ENCODE measurements at regions not wholly inside any gene's neighbourhood (a gene's known extent, or its start where the extent isn't known, plus 50 kb on each side); places are given as distances from the start of the nearest gene placed in this dataset.

- no peak for DNase-seq
- no CpG with 5 or more reads among the region's 3 CpGs for WGBS (ENCODE audit: insufficient coverage, low lambda C conversion rate)
- H3K4me1 ChIP-seq (ENCODE audit: control insufficient read depth, insufficient read depth, low read length): no peaks in the 10 kb centered on the region
Measured at GRCh38 chr12:97941686-97942354, 479.2 kb downstream of the RMST start.

GRCh38 chr12:97943359-97943758 lies 480.8 kb downstream of the RMST start:
- no peaks in the 10 kb centered on the region for H3K36me3 ChIP-seq (ENCODE audit: control insufficient read depth, insufficient read depth, low read length)
- no peaks in the 10 kb centered on the region for H3K27me3 ChIP-seq (ENCODE audit: control insufficient read depth, insufficient read depth, low read length)
- H3K4me1 ChIP-seq (ENCODE audit: control insufficient read depth, insufficient read depth, low read length): no peaks in the 10 kb centered on the region
- WGBS (ENCODE audit: insufficient coverage, low lambda C conversion rate): no CpG with 5 or more reads among the region's 1 CpG
- no peak for DNase-seq
- no peaks in the 10 kb centered on the region for H3K9me3 ChIP-seq (ENCODE audit: control insufficient read depth, low read depth, low read length)
- H3K27ac ChIP-seq (ENCODE audit: low read length): no peak overlapping the region
- no peak overlapping the region for H3K4me3 ChIP-seq (ENCODE audit: low read length)

More at GRCh38 chr12:97941686-97942354, 479.2 kb downstream of the RMST start:
- Histone ChIP-seq H3K27me3 (ENCODE audit: control insufficient read depth, insufficient read depth, low read length) (no peaks in the 10 kb centered on the region), H3K9me3 (ENCODE audit: control insufficient read depth, low read depth, low read length) (no peaks in the 10 kb centered on the region), H3K4me3 (ENCODE audit: low read length) (no peak overlapping the region), H3K27ac (ENCODE audit: low read length) (no peak overlapping the region), H3K36me3 (ENCODE audit: control insufficient read depth, insufficient read depth, low read length) (no peaks in the 10 kb centered on the region)

GRCh38 chr12:97944576-97944975 lies 482.0 kb downstream of the RMST start:
- Histone ChIP-seq H3K27ac (ENCODE audit: low read length) (no peak overlapping the region), H3K4me1 (ENCODE audit: control insufficient read depth, insufficient read depth, low read length) (no peaks in the 10 kb centered on the region), H3K9me3 (ENCODE audit: control insufficient read depth, low read depth, low read length) (no peaks in the 10 kb centered on the region), H3K27me3 (ENCODE audit: control insufficient read depth, insufficient read depth, low read length) (no peaks in the 10 kb centered on the region), H3K36me3 (ENCODE audit: control insufficient read depth, insufficient read depth, low read length) (no peaks in the 10 kb centered on the region), H3K4me3 (ENCODE audit: low read length) (no peak overlapping the region)
- DNase-seq: no peak
- no CpG with 5 or more reads among the region's 2 CpGs for WGBS (ENCODE audit: insufficient coverage, low lambda C conversion rate)

- no peak for DNase-seq
- no CpG with 5 or more reads among the region's 1 CpG for WGBS (ENCODE audit: insufficient coverage, low lambda C conversion rate)
- H3K27me3 ChIP-seq (ENCODE audit: control insufficient read depth, insufficient read depth, low read length): no peaks in the 10 kb centered on the region
- H3K4me1 ChIP-seq (ENCODE audit: control insufficient read depth, insufficient read depth, low read length): no peaks in the 10 kb centered on the region
- H3K27ac ChIP-seq (ENCODE audit: low read length): no peak overlapping the region
- no peaks in the 10 kb centered on the region for H3K9me3 ChIP-seq (ENCODE audit: control insufficient read depth, low read depth, low read length)
- no peak overlapping the region for H3K4me3 ChIP-seq (ENCODE audit: low read length)
- no peaks in the 10 kb centered on the region for H3K36me3 ChIP-seq (ENCODE audit: control insufficient read depth, insufficient read depth, low read length)
Measured at GRCh38 chr12:97946701-97947100, 484.1 kb downstream of the RMST start.

- H3K36me3 ChIP-seq (ENCODE audit: control insufficient read depth, insufficient read depth, low read length): no peaks in the 10 kb centered on the region
- no peak for DNase-seq
- H3K27me3 ChIP-seq (ENCODE audit: control insufficient read depth, insufficient read depth, low read length): no peaks in the 10 kb centered on the region
- H3K27ac ChIP-seq (ENCODE audit: low read length): no peak overlapping the region
- H3K4me1 ChIP-seq (ENCODE audit: control insufficient read depth, insufficient read depth, low read length): no peaks in the 10 kb centered on the region
- H3K4me3 ChIP-seq (ENCODE audit: low read length): no peak overlapping the region
- WGBS (ENCODE audit: insufficient coverage, low lambda C conversion rate): no CpG with 5 or more reads among the region's 2 CpGs
- no peaks in the 10 kb centered on the region for H3K9me3 ChIP-seq (ENCODE audit: control insufficient read depth, low read depth, low read length)
Measured at GRCh38 chr12:97948591-97948990, 486.0 kb downstream of the RMST start.

GRCh38 chr12:97951239-97951638 lies 488.6 kb downstream of the RMST start:
- DNase-seq: no peak
- Histone ChIP-seq H3K9me3 (ENCODE audit: control insufficient read depth, low read depth, low read length) (no peaks in the 10 kb centered on the region), H3K27me3 (ENCODE audit: control insufficient read depth, insufficient read depth, low read length) (no peaks in the 10 kb centered on the region), H3K27ac (ENCODE audit: low read length) (no peak overlapping the region), H3K4me3 (ENCODE audit: low read length) (no peak overlapping the region), H3K4me1 (ENCODE audit: control insufficient read depth, insufficient read depth, low read length) (no peaks in the 10 kb centered on the region), H3K36me3 (ENCODE audit: control insufficient read depth, insufficient read depth, low read length) (no peaks in the 10 kb centered on the region)

- Histone ChIP-seq H3K4me3 (ENCODE audit: low read length) (no peak overlapping the region), H3K4me1 (ENCODE audit: control insufficient read depth, insufficient read depth, low read length) (no peaks in the 10 kb centered on the region), H3K27me3 (ENCODE audit: control insufficient read depth, insufficient read depth, low read length) (no peaks in the 10 kb centered on the region), H3K9me3 (ENCODE audit: control insufficient read depth, low read depth, low read length) (no peaks in the 10 kb centered on the region), H3K36me3 (ENCODE audit: control insufficient read depth, insufficient read depth, low read length) (no peaks in the 10 kb centered on the region), H3K27ac (ENCODE audit: low read length) (no peak overlapping the region)
- no peak for DNase-seq
Measured at GRCh38 chr12:97951717-97952116, 489.1 kb downstream of the RMST start.

GRCh38 chr12:97957109-97957508 lies 494.5 kb downstream of the RMST start:
- no peaks in the 10 kb centered on the region for H3K36me3 ChIP-seq (ENCODE audit: control insufficient read depth, insufficient read depth, low read length)
- no peak overlapping the region for H3K4me3 ChIP-seq (ENCODE audit: low read length)
- H3K4me1 ChIP-seq (ENCODE audit: control insufficient read depth, insufficient read depth, low read length): no peaks in the 10 kb centered on the region
- H3K27ac ChIP-seq (ENCODE audit: low read length): no peak overlapping the region
- no peaks in the 10 kb centered on the region for H3K27me3 ChIP-seq (ENCODE audit: control insufficient read depth, insufficient read depth, low read length)
- H3K9me3 ChIP-seq (ENCODE audit: control insufficient read depth, low read depth, low read length): no peaks in the 10 kb centered on the region
- WGBS (ENCODE audit: insufficient coverage, low lambda C conversion rate): no CpG with 5 or more reads among the region's 1 CpG
- no peak for DNase-seq

GRCh38 chr12:97960225-97960624 lies 497.6 kb downstream of the RMST start:
- H3K9me3 ChIP-seq (ENCODE audit: control insufficient read depth, low read depth, low read length): no peaks in the 10 kb centered on the region
- H3K27ac ChIP-seq (ENCODE audit: low read length): no peak overlapping the region
- H3K36me3 ChIP-seq (ENCODE audit: control insufficient read depth, insufficient read depth, low read length): no peaks in the 10 kb centered on the region
- no peak overlapping the region for H3K4me3 ChIP-seq (ENCODE audit: low read length)
- no peak for DNase-seq
- H3K27me3 ChIP-seq (ENCODE audit: control insufficient read depth, insufficient read depth, low read length): no peaks in the 10 kb centered on the region
- no CpG with 5 or more reads among the region's 3 CpGs for WGBS (ENCODE audit: insufficient coverage, low lambda C conversion rate)
- no peaks in the 10 kb centered on the region for H3K4me1 ChIP-seq (ENCODE audit: control insufficient read depth, insufficient read depth, low read length)

GRCh38 chr12:97960741-97961608 lies 498.4 kb downstream of the RMST start:
- DNase-seq: no peak
- no peaks in the 10 kb centered on the region for H3K36me3 ChIP-seq (ENCODE audit: control insufficient read depth, insufficient read depth, low read length)
- H3K4me1 ChIP-seq (ENCODE audit: control insufficient read depth, insufficient read depth, low read length): no peaks in the 10 kb centered on the region
- no peaks in the 10 kb centered on the region for H3K9me3 ChIP-seq (ENCODE audit: control insufficient read depth, low read depth, low read length)
- H3K27me3 ChIP-seq (ENCODE audit: control insufficient read depth, insufficient read depth, low read length): no peaks in the 10 kb centered on the region
- no peak overlapping the region for H3K4me3 ChIP-seq (ENCODE audit: low read length)
- no CpG with 5 or more reads among the region's 5 CpGs for WGBS (ENCODE audit: insufficient coverage, low lambda C conversion rate)
- H3K27ac ChIP-seq (ENCODE audit: low read length): no peak overlapping the region

- no peak overlapping the region for H3K4me3 ChIP-seq (ENCODE audit: low read length)
- H3K27me3 ChIP-seq (ENCODE audit: control insufficient read depth, insufficient read depth, low read length): peaks cover 2% of the 10 kb centered on the region
- no peak overlapping the region for H3K27ac ChIP-seq (ENCODE audit: low read length)
- DNase-seq: no peak
- no peaks in the 10 kb centered on the region for H3K9me3 ChIP-seq (ENCODE audit: control insufficient read depth, low read depth, low read length)
- no CpG with 5 or more reads among the region's 2 CpGs for WGBS (ENCODE audit: insufficient coverage, low lambda C conversion rate)
- no peaks in the 10 kb centered on the region for H3K36me3 ChIP-seq (ENCODE audit: control insufficient read depth, insufficient read depth, low read length)
- no peaks in the 10 kb centered on the region for H3K4me1 ChIP-seq (ENCODE audit: control insufficient read depth, insufficient read depth, low read length)
Measured at GRCh38 chr12:97967831-97968230, 505.2 kb downstream of the RMST start.

All from large intestine (tissue), 3 donors.